ENCODE measurements at regions not wholly inside any gene's neighbourhood (a gene's known extent, or its start where the extent isn't known, plus 50 kb on each side); places are given as distances from the start of the nearest gene placed in this dataset.
"Not testable (repeated sequence)": the region's sequence is repeated elsewhere in the genome, so short reads cannot be mapped to it uniquely, and the experiment has no call there.

DNA sequence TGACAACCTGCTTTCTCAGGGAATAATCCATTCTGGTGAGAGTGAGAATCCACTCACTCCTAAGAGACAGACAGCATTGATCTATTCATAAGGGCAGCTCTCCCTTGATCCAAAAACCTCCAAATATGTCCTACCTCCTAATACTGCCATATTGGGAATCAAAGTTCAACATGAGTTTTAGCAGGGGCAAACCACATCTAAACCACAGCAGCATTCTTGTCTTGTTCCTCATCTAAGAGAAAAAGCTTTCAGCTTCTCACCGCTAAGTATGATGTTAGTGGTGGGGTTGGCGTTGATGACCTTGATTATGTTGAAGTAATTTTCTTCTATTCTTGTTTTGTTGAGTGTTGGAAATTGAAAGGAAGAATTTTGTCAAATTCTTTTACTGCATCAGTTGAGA lies 69.6 kb downstream of the SERTM2 start:
- ChIA-PET POLR2A (no interaction called here), CTCF (no interaction called here)
- ATAC-seq: no peak
- H3K4me1 Mint-ChIP-seq: no peaks in the 10 kb centered on the region
- no peaks in the 10 kb centered on the region for H3K36me3 Mint-ChIP-seq (ENCODE audit: low read depth)
- intact Hi-C loops (cut with DNase I, micrococcal nuclease): no loop called here
- no peak overlapping the region for H3K4me3 Mint-ChIP-seq
- H3K27me3 Mint-ChIP-seq: no peaks in the 10 kb centered on the region
- H3K9me3 Mint-ChIP-seq (ENCODE audit: low read depth): no peaks in the 10 kb centered on the region
- H3K27ac Mint-ChIP-seq: no peak overlapping the region
- no peak for DNase-seq

GRCh38 chrX:111585337-111585736 lies 73.9 kb downstream of the SERTM2 start:
- Mint-ChIP-seq H3K27me3 (no peaks in the 10 kb centered on the region), H3K4me3 (no peak overlapping the region)

GRCh38 chrX:111594348-111594877 lies 83.0 kb downstream of the SERTM2 start:
- not testable (repeated sequence) for H3K4me3 Mint-ChIP-seq, H3K27me3 Mint-ChIP-seq

More at GRCh38 chrX:111585337-111585736, 73.9 kb downstream of the SERTM2 start:
- no peak for ATAC-seq
- no peaks in the 10 kb centered on the region for H3K9me3 Mint-ChIP-seq (ENCODE audit: low read depth)
- H3K4me1 Mint-ChIP-seq: no peaks in the 10 kb centered on the region
- CTCF ChIA-PET: no interaction called here
- no peak for DNase-seq
- H3K27ac Mint-ChIP-seq: no peak overlapping the region
- H3K36me3 Mint-ChIP-seq (ENCODE audit: low read depth): no peaks in the 10 kb centered on the region
- intact Hi-C loops (cut with DNase I, micrococcal nuclease): no loop called here
- POLR2A ChIA-PET: no interaction called here

GRCh38 chrX:111597967-111598366 lies 83.0 kb upstream of the ALG13 start:
- H3K27ac Mint-ChIP-seq: no peak overlapping the region

More at GRCh38 chrX:111594348-111594877, 83.0 kb downstream of the SERTM2 start:
- H3K27ac Mint-ChIP-seq; POLR2A ChIA-PET; H3K36me3 Mint-ChIP-seq (ENCODE audit: low read depth); intact Hi-C loops (cut with DNase I, micrococcal nuclease); H3K4me1 Mint-ChIP-seq; H3K9me3 Mint-ChIP-seq (ENCODE audit: low read depth); CTCF ChIA-PET; ATAC-seq; DNase-seq: not testable (repeated sequence)

DNA sequence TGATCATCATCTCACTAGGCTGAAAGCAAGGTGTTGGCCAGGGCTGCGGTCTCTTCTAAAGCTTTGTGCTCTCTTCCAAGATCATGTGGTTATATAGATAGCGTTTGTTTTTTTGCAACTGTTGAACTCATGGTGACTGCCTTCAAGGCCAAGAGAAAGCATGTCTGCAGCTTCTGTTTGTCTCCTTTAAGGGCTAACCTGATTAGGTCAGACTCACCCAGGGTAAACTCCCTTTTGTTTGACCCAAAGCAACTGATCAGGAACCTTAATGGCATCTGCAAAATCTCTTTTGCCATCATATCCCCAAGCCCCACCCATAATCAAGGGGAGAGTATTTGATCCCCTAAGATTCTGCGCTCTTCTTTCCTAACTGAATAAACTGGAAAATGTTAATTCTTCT lies 72.2 kb upstream of the ALG13 start:
- POLR2A ChIA-PET: no interaction called here
- H3K27ac Mint-ChIP-seq: no peak overlapping the region
- CTCF ChIA-PET: interaction anchor here (0.7 kb wide), 1 partner anchor 20 kb away, joined by 4 read pairs; no protein-coding TSS in a partner anchor
- no peak for DNase-seq
- no peaks in the 10 kb centered on the region for H3K27me3 Mint-ChIP-seq
- H3K4me3 Mint-ChIP-seq: no peak overlapping the region
- no peak for ATAC-seq
- H3K9me3 Mint-ChIP-seq (ENCODE audit: low read depth): no peaks in the 10 kb centered on the region
- intact Hi-C loops (cut with DNase I, micrococcal nuclease): no loop called here
- no peaks in the 10 kb centered on the region for H3K4me1 Mint-ChIP-seq
- no peaks in the 10 kb centered on the region for H3K36me3 Mint-ChIP-seq (ENCODE audit: low read depth)

More at GRCh38 chrX:111597967-111598366, 83.0 kb upstream of the ALG13 start:
- no peak overlapping the region for H3K4me3 Mint-ChIP-seq
- no peak for ATAC-seq
- H3K36me3 Mint-ChIP-seq (ENCODE audit: low read depth): no peaks in the 10 kb centered on the region
- intact Hi-C loops (cut with DNase I, micrococcal nuclease): no loop called here
- peaks cover 2% of the 10 kb centered on the region for H3K27me3 Mint-ChIP-seq
- CTCF ChIA-PET: no interaction called here
- H3K9me3 Mint-ChIP-seq (ENCODE audit: low read depth): no peaks in the 10 kb centered on the region
- no peaks in the 10 kb centered on the region for H3K4me1 Mint-ChIP-seq
- POLR2A ChIA-PET: no interaction called here
- DNase-seq: no peak

GRCh38 chrX:111609206-111609605 lies 71.8 kb upstream of the ALG13 start:
- no peak for DNase-seq
- Mint-ChIP-seq H3K27me3 (no peaks in the 10 kb centered on the region), H3K4me1 (no peaks in the 10 kb centered on the region), H3K9me3 (ENCODE audit: low read depth) (no peaks in the 10 kb centered on the region), H3K4me3 (no peak overlapping the region), H3K36me3 (ENCODE audit: low read depth) (no peaks in the 10 kb centered on the region), H3K27ac (no peak overlapping the region)
- ATAC-seq: no peak
- POLR2A ChIA-PET: no interaction called here
- intact Hi-C loops (cut with DNase I, micrococcal nuclease): no loop called here
- CTCF ChIA-PET: interaction anchor here (0.7 kb wide), 1 partner anchor 20 kb away, joined by 4 read pairs; no protein-coding TSS in a partner anchor

DNA sequence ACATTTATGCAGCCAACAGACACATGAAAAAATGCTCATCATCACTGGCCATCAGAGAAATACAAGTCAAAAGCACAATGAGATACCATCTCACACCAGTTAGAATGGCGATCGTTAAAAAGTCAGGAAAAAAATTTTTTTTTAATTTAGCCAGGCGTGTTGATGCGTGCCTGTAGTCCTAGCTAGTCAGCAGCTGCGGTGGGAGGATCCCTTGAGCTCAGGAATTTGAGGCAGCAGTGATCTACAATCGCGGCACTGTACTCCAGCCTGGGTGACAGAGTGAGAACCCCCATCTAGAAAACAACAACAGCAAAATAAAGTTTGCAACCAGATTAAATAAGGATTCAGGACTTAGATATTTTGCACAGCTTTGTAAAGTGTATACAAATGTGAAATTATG lies 65.7 kb upstream of the ALG13 start:
- POLR2A ChIA-PET: no interaction called here
- no peak overlapping the region for H3K4me3 Mint-ChIP-seq
- intact Hi-C loops (cut with DNase I, micrococcal nuclease): no loop called here
- ATAC-seq (no peak), DNase-seq (no peak)
- no peak overlapping the region for H3K27ac Mint-ChIP-seq
- H3K27me3 Mint-ChIP-seq: no peaks in the 10 kb centered on the region
- H3K36me3 Mint-ChIP-seq (ENCODE audit: low read depth): no peaks in the 10 kb centered on the region
- CTCF ChIA-PET: no interaction called here
- H3K4me1 Mint-ChIP-seq: no peaks in the 10 kb centered on the region
- H3K9me3 Mint-ChIP-seq (ENCODE audit: low read depth): no peaks in the 10 kb centered on the region

- Mint-ChIP-seq H3K27ac (no peak overlapping the region), H3K27me3 (no peaks in the 10 kb centered on the region), H3K4me3 (no peak overlapping the region), H3K4me1 (no peaks in the 10 kb centered on the region), H3K9me3 (ENCODE audit: low read depth) (peaks cover 2% of the 10 kb centered on the region), H3K36me3 (ENCODE audit: low read depth) (no peaks in the 10 kb centered on the region)
- DNase-seq (no peak), ATAC-seq (no peak)
- intact Hi-C loops (cut with DNase I, micrococcal nuclease): no loop called here
- ChIA-PET CTCF (no interaction called here), POLR2A (no interaction called here)
These were observed 64.2 kb upstream of the ALG13 start for GRCh38 chrX:111616786-111617185.

DNA sequence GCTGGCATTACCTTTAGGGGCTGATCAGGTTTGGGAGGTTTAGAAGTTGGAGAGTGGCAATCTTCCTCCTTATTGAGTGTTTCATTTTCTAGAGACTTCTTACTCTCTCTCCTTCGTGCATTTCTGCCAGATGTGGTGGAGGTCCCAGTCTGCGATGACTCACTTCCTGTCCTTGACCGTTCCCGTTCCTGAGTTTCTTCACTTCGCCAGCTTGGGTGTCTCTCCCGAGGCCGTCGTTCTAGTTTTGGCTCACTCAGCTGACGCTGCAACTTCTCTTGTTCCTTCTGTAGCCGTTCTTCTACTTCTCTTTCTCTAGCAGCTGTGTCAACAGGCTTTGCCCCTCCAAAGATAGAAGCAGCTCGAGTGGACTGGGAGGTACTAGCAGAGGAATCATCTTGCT lies 60.9 kb upstream of the ALG13 start:
- H3K4me3 Mint-ChIP-seq; CTCF ChIA-PET; DNase-seq; H3K9me3 Mint-ChIP-seq (ENCODE audit: low read depth); intact Hi-C loops (cut with DNase I, micrococcal nuclease); ATAC-seq; POLR2A ChIA-PET; H3K27ac Mint-ChIP-seq; H3K27me3 Mint-ChIP-seq; H3K36me3 Mint-ChIP-seq (ENCODE audit: low read depth); H3K4me1 Mint-ChIP-seq: not testable (repeated sequence)

DNA sequence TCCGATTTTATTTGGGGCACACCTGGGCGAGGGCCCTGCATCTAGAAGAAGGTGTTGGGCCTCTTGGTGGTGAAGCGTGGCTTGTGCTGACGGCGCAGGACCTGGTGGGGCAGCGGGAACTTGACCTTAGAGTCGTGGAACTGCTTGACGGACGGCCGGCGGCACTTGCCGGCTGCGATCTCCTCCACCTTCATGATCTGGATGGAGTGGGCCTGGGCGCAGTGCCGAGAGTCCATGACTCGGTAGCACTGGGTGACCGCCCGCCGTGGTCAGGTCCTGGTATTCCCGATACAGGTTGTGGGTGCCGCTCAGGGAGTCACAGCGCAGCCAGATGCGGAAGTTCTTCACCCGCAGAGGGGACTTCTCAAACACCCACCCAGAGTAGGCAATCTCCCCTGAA lies 56.8 kb upstream of the ALG13 start:
- POLR2A ChIA-PET: no interaction called here
- DNase-seq (no peak), ATAC-seq (no peak)
- peaks cover 2% of the 10 kb centered on the region for H3K9me3 Mint-ChIP-seq (ENCODE audit: low read depth)
- no peaks in the 10 kb centered on the region for H3K4me1 Mint-ChIP-seq
- no peak overlapping the region for H3K4me3 Mint-ChIP-seq
- H3K27me3 Mint-ChIP-seq: peaks cover 3% of the 10 kb centered on the region
- intact Hi-C loops (cut with DNase I, micrococcal nuclease): no loop called here
- no peak overlapping the region for H3K27ac Mint-ChIP-seq
- H3K36me3 Mint-ChIP-seq (ENCODE audit: low read depth): no peaks in the 10 kb centered on the region
- CTCF ChIA-PET: no interaction called here

GRCh38 chrX:111627256-111627655 lies 53.7 kb upstream of the ALG13 start:
- H3K4me3 Mint-ChIP-seq: not testable (repeated sequence)

More at GRCh38 chrX:111627256-111627655, 53.7 kb upstream of the ALG13 start:
- H3K27ac Mint-ChIP-seq; H3K36me3 Mint-ChIP-seq (ENCODE audit: low read depth); H3K9me3 Mint-ChIP-seq (ENCODE audit: low read depth); H3K4me1 Mint-ChIP-seq; CTCF ChIA-PET; ATAC-seq; H3K27me3 Mint-ChIP-seq; POLR2A ChIA-PET; intact Hi-C loops (cut with DNase I, micrococcal nuclease); DNase-seq: not testable (repeated sequence)
